NCI-H1436 (cell line): ENCODE measurements at regions not wholly inside any gene's neighbourhood (a gene's known extent, or its start where the extent isn't known, plus 50 kb on each side); places are given as distances from the start of the nearest gene placed in this dataset.

Experiments
- DNase-seq: peaks from one replicate; lab custom pipeline; 2025; lab: John Stamatoyannopoulos, UW

GRCh38 chr15:47460795-47461573 is 256.3 kb upstream of the SEMA6D start:
- no peak for DNase-seq

- no peak for DNase-seq
These were observed 255.6 kb upstream of the SEMA6D start for GRCh38 chr15:47461652-47462141.

- no peak for DNase-seq
These were observed 250.9 kb upstream of the SEMA6D start for GRCh38 chr15:47466357-47466756.

- no peak for DNase-seq
These were observed 246.3 kb upstream of the SEMA6D start for GRCh38 chr15:47470983-47471382.

GRCh38 chr15:47473106-47473725 is 244.1 kb upstream of the SEMA6D start:
- no peak for DNase-seq

GRCh38 chr15:47473832-47474231 is 243.5 kb upstream of the SEMA6D start:
- no peak for DNase-seq

- DNase-seq, result no peak
These were observed 242.0 kb upstream of the SEMA6D start for GRCh38 chr15:47475336-47475735.

DNA sequence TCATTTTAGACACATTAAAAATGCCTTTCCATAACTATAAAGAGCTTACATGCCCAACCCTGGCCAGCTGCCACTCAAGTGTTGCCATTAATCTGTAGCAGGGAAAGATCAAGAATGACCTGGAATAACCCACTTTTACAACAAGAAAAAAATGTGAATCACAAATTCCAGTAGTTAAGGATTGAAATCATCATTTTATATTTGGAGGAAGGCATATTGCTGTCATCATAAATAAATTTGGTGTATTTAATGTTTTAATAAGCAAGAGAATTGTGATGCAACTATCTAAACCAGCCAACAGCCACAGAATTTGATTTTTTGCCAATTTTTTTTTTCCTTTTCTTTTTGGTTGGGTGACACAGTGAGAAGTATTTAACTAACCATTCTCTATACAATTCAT is 240.0 kb upstream of the SEMA6D start:
- no peak for DNase-seq

GRCh38 chr15:47484059-47484458 is 233.2 kb upstream of the SEMA6D start:
- DNase-seq, result no peak

DNA sequence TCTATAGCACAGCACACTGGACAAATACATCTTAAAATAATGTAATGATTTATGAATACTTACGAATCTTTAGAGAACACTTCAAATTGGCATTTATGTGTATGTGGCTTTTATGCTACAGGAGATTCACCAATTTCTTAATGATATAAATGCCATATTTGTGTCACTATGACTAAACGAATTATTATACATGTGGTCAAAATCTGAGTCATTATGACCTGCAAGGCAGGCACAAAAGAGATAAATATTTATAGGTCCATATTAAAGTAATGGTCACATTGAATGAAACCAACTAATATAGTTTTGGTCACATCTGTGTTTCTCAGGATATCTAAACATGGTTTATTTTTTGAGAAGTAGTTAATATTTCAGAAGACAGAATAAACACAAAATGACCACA is 232.3 kb upstream of the SEMA6D start:
- DNase-seq, result no peak

DNA sequence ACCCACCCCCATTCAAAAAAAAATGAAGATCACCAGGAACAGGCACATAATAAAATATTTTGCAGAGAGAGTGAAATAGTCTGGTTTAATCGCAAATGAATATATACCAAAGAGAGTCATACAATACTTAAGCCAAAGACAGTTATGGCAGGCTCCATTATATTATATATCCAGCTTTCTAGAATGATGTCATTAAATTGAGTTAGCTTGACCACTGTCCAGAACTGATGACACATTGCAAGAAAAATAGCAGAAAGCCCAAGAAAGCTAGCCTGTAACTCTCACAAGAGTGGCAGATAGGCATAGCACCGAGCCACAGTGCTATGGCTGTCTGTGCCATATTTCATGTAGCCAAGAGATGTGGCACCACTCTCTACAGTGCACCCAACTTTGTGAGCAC is 231.9 kb upstream of the SEMA6D start:
- no peak for DNase-seq

GRCh38 chr15:47486040-47486439 is 231.3 kb upstream of the SEMA6D start:
- DNase-seq, result no peak

DNA sequence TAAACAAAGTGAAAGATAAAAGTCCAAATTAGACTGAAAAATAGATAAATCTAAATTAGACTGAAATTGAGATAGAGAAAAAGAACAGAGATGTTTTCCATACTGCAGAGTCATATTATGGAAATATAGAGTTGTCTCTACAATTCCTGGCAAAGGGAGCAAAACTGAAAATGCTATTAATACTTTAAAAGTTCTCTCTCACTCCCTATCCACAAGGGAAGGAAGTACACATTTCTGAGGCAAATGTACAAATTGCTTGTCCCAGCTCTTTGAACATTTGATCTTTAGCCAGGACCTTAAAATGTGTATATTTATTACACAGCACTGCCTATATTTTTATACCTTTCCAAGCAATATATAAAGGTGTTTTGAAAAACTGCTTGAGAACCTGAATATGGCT is 225.1 kb upstream of the SEMA6D start:
- DNase-seq, result no peak

- DNase-seq, result no peak
These were observed 223.7 kb upstream of the SEMA6D start for GRCh38 chr15:47493357-47494247.

DNA sequence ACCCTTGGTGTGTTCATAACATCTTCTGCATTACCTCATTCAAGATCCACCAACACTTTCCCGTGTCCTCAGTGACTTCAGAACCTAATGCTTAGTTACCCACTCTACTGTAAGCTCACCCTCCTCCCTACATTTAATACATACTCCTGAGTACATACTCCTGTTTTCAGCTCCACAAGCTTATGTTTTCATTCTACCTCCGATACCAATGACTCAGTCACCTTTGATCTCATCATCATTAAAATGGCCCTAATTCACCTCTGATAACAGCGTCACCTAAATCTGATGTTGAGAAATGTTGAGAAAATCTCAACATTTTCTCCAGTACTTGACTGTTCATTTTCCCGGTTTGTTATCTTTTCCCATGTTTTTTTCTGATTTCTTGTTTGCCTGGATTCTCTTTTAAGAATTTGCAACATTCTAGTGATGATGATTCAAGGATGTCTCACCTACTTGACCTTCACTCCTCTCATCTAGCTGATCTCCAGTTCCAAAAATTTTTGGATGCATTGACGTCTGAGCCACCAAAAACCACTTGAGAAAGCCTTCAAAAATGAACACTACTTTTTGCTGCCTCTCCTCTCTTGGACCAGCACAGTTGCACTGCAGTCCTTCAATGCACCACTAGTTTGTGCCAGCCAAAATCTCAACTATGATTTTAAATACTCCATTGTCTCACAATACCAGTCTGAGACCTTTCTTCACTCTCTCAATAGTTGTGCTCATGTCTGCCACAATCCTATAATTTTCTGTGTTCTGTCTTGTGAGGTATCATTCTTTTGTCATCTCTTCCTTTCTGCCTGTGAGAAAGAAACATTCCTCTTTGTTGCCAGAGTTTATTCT is 220.7 kb upstream of the SEMA6D start:
- no peak for DNase-seq

DNA sequence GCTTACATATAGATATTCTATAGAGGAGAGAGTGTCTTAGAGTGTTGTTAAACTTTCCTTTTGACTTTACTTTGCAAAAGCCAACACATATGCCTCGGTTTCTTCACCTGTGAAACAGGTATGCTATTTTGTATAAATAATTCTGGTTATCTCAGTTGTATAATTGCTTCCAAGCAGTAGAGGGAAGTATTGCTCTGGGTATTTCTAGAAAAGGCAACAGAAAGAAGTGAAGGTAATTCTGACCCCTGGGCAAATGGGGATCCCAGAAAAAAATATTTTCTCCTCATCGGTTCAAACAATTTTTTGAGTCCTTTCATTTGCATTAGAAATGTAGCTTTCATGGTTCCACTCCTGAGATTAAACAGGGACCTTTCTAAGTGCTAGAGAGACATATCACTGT is 216.5 kb upstream of the SEMA6D start:
- DNase-seq, result no peak

- no peak for DNase-seq
These were observed 215.3 kb upstream of the SEMA6D start for GRCh38 chr15:47502041-47502440.

DNA sequence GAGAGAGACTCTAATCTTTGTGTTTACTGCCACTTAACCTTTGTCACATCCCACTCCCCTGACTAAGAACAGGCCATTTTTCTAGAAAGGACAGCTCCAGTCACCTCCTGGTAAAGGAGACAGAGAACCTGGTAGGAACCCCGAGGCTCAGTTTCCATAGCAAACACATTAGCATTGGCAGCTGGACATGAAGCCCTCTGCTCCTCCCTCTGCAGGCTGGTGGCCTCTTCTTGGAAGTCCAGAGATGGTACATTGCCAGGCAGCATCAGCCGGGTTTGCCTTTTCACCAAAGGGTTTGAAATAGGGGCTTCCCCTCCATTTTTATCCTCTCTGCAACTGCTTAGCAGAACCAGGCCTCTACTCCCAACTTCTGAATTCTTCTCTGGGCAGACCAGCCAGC is 213.4 kb upstream of the SEMA6D start:
- no peak for DNase-seq

DNA sequence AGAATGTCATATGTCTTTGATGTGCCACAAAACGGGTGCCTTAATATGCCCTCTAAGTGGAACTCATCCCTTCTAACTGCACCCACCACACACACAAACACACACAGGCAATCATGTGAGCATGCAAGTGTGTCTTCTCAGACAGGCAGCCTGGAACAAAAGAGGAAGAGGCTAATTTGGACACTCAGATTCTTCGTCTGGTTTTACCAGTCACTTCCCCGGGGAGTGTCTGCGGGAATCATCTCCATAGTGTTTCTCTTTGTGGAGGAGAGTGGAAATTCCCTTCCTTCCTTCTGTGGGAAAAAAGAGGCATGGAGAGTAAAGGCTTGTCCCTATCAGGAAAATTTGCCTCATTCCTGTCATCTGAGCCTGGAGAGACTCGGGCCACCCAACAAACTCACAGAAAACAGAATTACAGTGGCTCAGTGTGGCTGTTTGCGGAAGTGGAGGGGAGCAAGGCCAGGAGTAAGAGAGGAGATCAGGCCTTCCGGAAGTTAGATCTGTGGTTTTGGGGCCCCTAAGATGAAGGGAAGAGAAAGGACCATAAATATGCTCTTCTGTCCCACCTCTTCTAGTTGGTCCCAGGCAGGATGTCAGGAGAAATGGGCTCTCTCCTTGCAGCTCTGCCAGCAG is 212.6 kb upstream of the SEMA6D start:
- DNase-seq, result no peak

GRCh38 chr15:47505712-47506328 is 211.5 kb upstream of the SEMA6D start:
- no peak for DNase-seq
